Right renal cortex interstitium (tissue), 3 donors: ENCODE measurements at regions not wholly inside any gene's neighbourhood (a gene's known extent, or its start where the extent isn't known, plus 50 kb on each side); places are given as distances from the start of the nearest gene placed in this dataset.

Experiments
- DNase-seq, 3 donors: peaks; one replicate each; pipeline ENCODE4 v3.0.0-alpha.2; 2013; ENCODE audit warnings: low read depth in 3 of 3, low spot score in 2 of 3

DNA sequence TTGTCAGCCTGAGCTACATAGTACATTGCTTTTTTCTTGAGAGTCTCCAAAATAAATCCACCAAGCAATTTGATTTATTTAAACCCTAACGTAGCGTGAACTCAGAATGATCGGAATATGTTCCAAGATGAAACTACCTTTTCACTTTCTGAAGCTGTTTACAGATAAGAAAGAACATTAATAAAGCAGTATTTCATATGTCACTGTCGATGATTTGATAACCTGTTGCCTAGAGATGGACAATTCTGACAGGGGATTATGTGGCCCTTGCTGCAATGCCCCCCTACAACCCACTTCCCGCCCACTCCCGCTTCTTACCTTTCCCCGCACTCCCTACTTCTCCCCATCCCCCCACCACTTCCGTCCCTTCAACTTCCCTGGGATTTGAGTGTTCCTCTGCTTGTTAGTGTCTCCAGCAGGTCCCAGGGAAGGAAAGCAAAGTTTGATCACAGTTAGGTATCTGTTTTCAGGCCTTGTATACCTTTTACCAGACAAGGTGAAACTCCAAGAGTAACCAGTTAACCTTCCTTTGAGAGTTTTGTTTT lies 229.2 kb upstream of the HMGA2 start:
- DNase-seq: no peak

DNA sequence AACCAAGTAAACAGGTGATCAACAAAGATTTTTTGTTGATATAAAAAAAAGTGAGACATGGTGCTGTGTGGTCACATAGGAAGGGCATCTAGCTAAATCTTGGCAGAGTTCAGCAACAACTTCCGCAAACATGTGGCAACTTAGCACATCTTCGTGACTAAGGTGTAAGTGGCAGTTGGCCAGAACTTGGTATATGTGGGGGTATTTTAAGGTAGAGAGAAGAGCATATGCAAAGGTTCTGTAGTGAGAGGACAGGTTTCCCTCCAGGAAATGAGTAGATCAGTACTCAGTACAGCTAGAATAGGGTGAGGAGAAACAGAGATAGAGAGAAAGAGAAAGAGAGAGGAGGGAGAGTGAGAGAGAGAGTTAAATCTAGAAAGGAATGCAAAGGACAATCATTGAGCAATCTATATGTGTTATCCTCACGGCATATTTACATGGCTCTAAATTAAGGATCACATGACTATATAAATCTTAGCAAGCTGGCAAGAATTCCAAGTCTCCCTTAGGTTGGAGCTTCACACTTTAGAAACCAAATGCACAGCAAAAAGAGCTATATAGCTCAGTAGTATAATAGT lies 227.7 kb upstream of the HMGA2 start:
- no peak for DNase-seq

DNA sequence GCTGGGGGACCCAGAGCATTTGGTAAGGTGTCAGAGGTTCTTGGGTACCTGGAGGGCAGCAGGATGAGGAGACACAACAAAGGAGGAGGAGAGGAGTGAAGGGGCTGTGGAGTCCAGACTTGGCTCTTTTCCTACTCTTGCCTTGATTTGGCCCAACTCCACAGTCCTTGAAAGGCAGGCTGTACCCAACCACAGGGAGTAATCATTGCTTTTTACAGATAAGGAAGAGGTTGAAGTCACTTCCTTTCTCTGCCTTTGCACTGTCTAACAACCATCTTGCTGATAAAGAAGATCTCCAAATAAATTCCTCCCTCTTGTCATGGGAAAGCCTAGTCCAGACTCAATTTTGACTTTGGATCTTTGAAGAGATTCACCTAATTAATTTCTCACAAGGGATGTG lies 226.8 kb upstream of the HMGA2 start:
- no peak for DNase-seq

DNA sequence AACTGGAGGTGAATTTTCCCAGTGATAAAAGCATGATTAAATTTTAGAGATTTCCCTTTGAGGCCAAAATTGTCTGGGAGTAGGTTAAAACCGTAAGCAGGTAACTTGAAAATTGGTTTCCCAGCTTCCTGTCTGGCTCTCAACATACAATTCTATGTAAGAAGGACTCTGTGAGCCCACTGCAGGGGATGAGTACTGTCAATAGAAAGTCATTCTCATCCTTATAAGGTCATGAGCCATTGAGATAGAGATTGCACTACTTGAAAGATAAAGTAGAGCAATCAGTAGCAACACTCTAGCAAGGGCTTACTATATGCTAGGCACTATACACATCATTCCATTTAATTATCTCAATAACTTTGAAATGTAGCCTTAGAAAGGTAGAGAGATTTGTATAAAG lies 225.6 kb upstream of the HMGA2 start:
- DNase-seq: no peak

DNA sequence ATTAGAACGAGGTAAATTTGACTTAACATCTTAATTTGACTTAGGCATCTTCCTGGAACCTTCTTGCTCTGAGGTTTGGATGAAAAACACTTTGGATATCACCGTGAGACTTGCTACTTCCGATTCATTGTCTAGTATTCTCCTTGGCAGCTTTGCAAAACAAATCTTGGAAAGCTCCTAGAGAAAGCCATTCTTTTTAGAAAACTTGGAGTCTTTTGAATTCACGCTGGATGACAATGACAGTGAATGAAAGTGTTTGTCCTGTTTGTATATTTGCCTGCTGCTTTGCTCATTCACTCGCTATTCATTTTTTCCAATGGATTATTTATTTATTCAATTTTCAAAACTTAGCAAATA lies 222.1 kb upstream of the HMGA2 start:
- no peak for DNase-seq

DNA sequence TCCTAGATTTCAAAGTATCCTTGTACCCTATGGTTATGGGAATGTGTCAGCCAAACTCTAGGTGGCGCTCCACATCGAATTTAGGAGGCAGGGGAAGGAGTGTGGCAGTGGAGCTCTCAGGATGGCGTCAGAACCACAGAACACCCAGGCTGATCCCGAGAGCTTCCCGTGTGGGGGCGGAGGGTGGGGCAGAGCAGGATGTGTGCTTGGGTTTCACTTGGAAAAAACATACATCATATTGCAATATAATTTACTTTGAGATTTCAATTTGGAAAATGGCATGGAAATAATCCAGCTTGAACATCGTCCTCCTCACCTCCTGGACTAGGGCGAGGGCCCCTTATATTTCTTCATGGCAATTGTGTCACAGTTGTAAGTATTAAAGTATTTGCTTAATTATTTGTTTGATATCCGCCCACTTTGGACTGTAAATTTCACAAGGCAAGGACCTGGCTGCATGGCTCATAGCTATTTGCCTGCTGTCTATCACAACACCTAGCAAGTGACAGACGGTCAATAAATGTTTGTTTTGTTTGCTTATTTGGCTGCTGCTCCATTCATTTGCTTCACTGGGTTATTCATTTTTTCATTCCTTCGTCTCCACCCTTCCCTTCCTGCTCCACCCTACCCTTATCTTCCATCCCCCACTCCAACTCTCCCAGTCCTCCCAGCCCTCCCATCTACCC lies 221.5 kb upstream of the HMGA2 start:
- peak; percentile 62 to 72 (median 67) for DNase-seq

DNA sequence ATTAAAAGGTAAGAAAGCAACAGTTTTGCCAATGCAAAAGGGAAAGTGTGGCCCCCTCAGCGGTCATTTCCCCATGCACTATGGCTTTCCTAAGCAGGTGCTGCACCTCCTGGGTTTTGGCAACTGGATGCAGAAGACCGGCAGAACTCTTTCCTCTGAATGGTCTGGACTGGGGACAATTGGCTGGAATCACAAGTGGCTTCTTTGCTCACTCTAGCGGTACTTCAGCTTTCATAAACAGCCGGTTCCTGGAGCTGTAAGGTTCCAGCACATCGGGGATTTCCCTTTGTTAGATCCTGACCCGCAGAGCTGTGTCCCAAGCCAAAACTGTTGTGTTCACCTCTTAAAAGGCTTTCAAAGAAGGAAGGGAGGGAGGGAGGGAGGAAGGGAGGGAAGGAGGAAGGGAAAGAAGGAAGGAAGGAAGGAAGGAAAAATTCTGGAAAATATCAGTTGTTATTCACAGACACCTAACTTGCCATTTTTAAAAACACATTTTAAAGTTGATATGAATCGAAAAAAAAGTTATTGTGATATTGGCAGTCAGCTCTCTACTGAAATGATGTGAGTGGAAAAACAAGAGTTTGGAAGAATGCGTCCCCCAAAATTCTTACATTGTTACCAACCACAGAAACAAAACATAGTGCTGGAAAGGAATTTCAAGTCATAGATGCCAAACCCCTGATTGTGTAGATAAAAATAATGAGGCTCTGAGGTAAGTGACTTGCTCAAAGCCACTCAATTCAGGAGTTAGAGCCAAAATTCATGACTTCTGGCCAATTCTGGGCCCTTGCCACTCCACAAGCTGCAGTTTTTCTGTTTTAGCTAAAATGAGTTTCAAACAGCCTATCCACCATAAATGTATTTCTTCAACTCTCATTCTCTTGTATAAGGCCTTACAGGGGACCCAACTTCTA lies 220.6 kb upstream of the HMGA2 start:
- DNase-seq: no peak

GRCh38 chr12:65605019-65605418 lies 219.3 kb upstream of the HMGA2 start:
- no peak for DNase-seq

DNA sequence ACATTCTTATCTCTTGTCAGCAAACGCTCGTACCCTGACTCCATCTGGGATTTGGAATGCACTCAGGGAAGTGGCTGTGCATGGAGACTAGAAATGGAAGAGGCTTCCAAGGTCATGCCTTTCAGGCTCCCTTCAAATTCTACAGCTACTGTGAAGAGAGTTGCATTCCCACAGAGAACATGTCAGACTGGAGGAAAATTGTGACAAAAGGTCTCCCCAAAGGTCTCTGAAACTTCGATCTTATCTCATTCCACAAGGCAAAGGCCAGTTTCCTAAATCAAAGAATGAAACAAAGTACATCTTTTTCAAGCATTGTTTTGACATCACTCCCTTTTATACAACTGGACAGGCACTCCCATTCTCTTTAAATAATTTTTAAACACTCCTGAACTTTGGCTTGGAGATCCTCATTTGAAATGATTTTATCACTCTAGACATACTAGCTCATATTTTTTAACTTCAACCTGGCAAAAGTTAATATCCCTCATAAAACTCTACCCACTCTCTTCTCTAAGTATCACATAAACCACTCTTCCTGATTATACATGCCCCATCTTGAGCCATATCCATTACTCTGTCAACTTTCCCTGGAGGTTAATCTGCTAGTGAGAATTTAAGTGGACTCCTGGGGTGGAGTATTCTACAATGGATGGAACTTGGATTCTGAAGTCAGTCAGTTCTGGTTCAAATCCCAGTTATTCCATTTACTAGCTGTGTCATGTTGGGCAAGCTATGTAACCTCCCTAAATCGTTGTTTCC lies 218.1 kb upstream of the HMGA2 start:
- DNase-seq: no peak

- no peak for DNase-seq
Observed at GRCh38 chr12:65607401-65607841, 216.9 kb upstream of the HMGA2 start.

- DNase-seq: no peak
Observed at GRCh38 chr12:65608319-65608916, 215.9 kb upstream of the HMGA2 start.

- no peak for DNase-seq
Observed at GRCh38 chr12:65609359-65609771, 214.9 kb upstream of the HMGA2 start.

DNA sequence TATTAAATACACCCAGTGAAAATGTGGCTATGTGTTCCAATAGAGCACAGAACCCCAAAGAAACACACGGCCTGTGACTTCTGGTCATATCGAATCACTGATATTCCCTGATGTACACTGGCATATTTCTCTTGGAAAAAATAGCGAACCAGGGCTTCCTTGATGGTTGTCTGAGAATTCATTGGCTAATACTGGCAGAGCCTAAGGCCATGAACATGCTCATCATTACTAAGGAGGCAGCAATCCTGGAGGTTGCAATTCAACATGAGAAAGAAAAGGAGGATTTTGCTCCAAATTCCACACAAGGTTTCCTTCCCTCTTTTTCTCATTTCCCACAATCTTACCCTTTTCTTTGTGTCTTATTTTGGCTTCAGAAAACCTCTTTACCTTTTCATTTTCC lies 212.9 kb upstream of the HMGA2 start:
- no peak for DNase-seq

DNA sequence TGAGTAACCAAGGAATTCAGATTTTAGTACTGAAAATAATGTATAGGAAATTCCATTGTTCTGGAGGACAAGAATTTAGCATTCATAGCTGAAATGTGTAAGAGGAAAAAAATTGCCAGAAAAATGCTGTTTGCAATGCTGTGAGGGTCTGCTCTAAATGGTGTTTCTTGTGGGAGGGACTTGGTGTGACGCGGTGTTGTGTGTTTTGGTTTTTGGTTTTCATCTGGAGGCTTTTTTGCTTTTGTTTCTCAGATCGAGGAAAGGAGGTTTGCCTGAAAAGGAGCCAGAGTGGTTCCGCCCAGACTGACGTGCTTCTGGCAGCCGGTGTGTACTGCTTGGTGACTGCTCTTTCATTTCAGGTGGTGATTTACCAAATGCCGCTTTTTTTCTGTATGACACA lies 211.8 kb upstream of the HMGA2 start:
- DNase-seq: no peak

GRCh38 chr12:65613692-65614091 lies 210.6 kb upstream of the HMGA2 start:
- DNase-seq: no peak

- DNase-seq: no peak
Observed at GRCh38 chr12:65614259-65614889, 209.9 kb upstream of the HMGA2 start.

DNA sequence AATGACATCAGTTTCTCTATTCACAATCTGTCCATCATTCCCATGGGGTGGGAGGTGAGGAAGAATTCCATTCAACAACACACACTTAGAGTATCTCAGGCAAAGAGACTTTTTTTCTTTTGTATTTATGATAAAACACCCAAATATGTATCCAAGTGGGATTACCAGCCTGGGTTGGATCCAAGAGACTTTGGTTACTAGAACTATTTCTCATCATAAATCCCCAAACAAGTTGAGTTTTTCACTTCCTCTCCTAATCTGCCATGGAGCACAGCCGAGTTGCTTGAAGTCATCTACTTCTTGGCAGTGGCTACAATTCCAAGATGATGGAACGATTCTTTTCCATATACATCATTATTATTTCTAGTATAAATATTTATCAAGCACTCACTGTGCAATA lies 209.2 kb upstream of the HMGA2 start:
- DNase-seq: no peak

DNA sequence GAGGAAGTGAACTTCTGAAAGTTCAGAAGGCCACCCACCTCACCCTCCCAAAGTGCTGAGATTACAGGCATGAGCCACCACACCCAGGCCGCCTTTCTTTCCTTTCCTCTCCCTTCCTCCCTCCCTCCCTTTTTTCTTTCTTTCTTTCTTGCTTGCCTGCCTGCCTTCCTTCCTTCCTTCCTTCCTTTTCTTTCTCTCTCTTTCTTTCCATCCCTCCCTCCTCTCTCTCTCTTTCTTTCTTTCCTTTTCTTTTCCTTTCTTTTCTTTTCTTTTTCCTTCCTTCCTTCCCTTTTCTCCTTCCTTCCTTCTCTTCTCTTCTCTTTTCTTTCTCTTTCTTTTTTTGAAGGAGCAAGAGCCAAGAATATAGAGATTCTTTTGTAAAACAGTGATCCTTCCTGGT lies 208.3 kb upstream of the HMGA2 start:
- DNase-seq: no peak

GRCh38 chr12:65618588-65618987 lies 205.7 kb upstream of the HMGA2 start:
- DNase-seq: no peak

- DNase-seq: no peak
Observed at GRCh38 chr12:65619018-65619417, 205.3 kb upstream of the HMGA2 start.
